ENCODE measurements at regions not wholly inside any gene's neighbourhood (a gene's known extent, or its start where the extent isn't known, plus 50 kb on each side); places are given as distances from the start of the nearest gene placed in this dataset.

- DNase-seq (ENCODE audit: low read depth) = no peak
Observed at GRCh38 chr10:125397608-125398007, 237.2 kb upstream of the CTBP2 start.

GRCh38 chr10:125396676-125397075, 236.3 kb upstream of the CTBP2 start:
- no peak for DNase-seq (ENCODE audit: low read depth)

- DNase-seq (ENCODE audit: low read depth) = no peak
Observed at GRCh38 chr10:125392609-125393008, 232.2 kb upstream of the CTBP2 start.

GRCh38 chr10:125392154-125392553, 231.8 kb upstream of the CTBP2 start:
- DNase-seq (ENCODE audit: low read depth) = no peak

GRCh38 chr10:125389648-125390047, 229.3 kb upstream of the CTBP2 start:
- DNase-seq (ENCODE audit: low read depth) = no peak

GRCh38 chr10:125379592-125379991, 219.2 kb upstream of the CTBP2 start:
- no peak for DNase-seq (ENCODE audit: low read depth)

GRCh38 chr10:125377368-125377767, 217.0 kb upstream of the CTBP2 start:
- no peak for DNase-seq (ENCODE audit: low read depth)

GRCh38 chr10:125375210-125375609, 214.8 kb upstream of the CTBP2 start:
- DNase-seq (ENCODE audit: low read depth) = no peak

GRCh38 chr10:125373546-125373945, 213.2 kb upstream of the CTBP2 start:
- DNase-seq (ENCODE audit: low read depth) = no peak

GRCh38 chr10:125370578-125370977, 210.2 kb upstream of the CTBP2 start:
- DNase-seq (ENCODE audit: low read depth) = no peak

- DNase-seq (ENCODE audit: low read depth) = no peak
Observed at GRCh38 chr10:125369382-125370326, 209.3 kb upstream of the CTBP2 start.

GRCh38 chr10:125368146-125368545, 207.8 kb upstream of the CTBP2 start:
- no peak for DNase-seq (ENCODE audit: low read depth)

GRCh38 chr10:125363791-125364190, 203.4 kb upstream of the CTBP2 start:
- DNase-seq (ENCODE audit: low read depth) = no peak

- DNase-seq (ENCODE audit: low read depth) = no peak
Observed at GRCh38 chr10:125362950-125363349, 202.6 kb upstream of the CTBP2 start.

- no peak for DNase-seq (ENCODE audit: low read depth)
Observed at GRCh38 chr10:125359401-125359800, 199.0 kb upstream of the CTBP2 start.

- no peak for DNase-seq (ENCODE audit: low read depth)
Observed at GRCh38 chr10:125355657-125356056, 195.3 kb upstream of the CTBP2 start.

GRCh38 chr10:125350519-125350918, 190.2 kb upstream of the CTBP2 start:
- no peak for DNase-seq (ENCODE audit: low read depth)

GRCh38 chr10:125348536-125348935, 188.2 kb upstream of the CTBP2 start:
- DNase-seq (ENCODE audit: low read depth) = no peak

GRCh38 chr10:125344573-125345171, 184.3 kb upstream of the CTBP2 start:
- DNase-seq (ENCODE audit: low read depth) = no peak

- DNase-seq (ENCODE audit: low read depth) = no peak
Observed at GRCh38 chr10:125343983-125344382, 183.6 kb upstream of the CTBP2 start.

- DNase-seq (ENCODE audit: low read depth) = no peak
Observed at GRCh38 chr10:125343118-125343925, 183.0 kb upstream of the CTBP2 start.

GRCh38 chr10:125341611-125342010, 181.2 kb upstream of the CTBP2 start:
- no peak for DNase-seq (ENCODE audit: low read depth)

GRCh38 chr10:125340903-125341302, 180.5 kb upstream of the CTBP2 start:
- DNase-seq (ENCODE audit: low read depth) = no peak
